ENCODE measurements at regions not wholly inside any gene's neighbourhood (a gene's known extent, or its start where the extent isn't known, plus 50 kb on each side); places are given as distances from the start of the nearest gene placed in this dataset.

DNA sequence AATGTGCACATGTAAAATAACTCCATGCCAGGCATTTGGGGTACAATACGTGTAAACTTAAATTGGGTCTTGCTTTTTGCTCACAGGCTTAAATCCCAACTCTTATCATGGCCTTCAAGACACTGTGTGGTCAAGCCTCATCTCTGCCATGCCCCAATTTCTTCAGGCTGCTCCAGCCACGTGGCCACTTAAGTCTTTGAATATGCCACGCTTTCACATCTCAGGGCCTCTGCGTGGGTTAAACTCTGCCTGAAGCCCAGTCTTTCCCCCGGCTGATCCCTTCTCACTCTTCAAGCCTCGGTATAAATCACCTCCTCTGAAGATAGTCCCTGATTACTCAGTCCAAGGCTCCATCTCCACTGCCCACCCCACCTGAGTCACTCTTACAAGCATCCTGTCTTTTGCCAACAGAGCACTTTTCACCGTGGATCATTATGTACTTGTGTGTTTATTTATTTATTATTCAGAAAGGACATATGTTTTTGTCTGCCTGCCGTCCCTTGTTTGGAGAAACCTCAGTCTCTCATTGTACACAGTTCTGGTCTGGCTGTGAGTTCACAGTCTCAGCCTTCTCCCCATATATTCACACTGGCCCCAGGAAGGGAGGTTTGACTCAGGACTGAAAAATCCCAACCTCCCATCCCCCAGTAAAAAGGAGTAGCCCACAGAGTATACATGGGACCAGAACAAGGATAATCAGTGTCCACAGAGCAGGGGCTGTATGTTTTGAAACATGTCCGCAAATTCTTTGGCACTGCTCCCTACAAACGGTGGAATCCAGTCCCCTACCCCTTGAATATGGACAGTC lies 344.7 kb downstream of the MN1 start:
- Histone ChIP-seq H3K79me2 (ENCODE audit: insufficient read depth, low read length) (no peaks in the 10 kb centered on the region), H2BK20ac (ENCODE audit: low read depth, low read length, poor library complexity, severe bottlenecking) (no peak overlapping the region), H3K79me1 (ENCODE audit: insufficient read depth, low read depth, low read length, poor library complexity, severe bottlenecking) (no peaks in the 10 kb centered on the region), H3K9ac (ENCODE audit: extremely low read depth, insufficient read length, low read length) (no peak overlapping the region), H3K23me2 (ENCODE audit: insufficient read length, low read depth, low read length, poor library complexity, severe bottlenecking) (no peaks in the 10 kb centered on the region), H2AK5ac (ENCODE audit: insufficient read length, low read length) (no peak overlapping the region), H3K4ac (ENCODE audit: low read depth, low read length) (no peak overlapping the region), H3T11ph (ENCODE audit: low read length) (no peak overlapping the region), H2AFZ (ENCODE audit: low read length) (no peak overlapping the region), H3K4me1 (ENCODE audit: insufficient read depth, low read length) (peaks cover 5% of the 10 kb centered on the region; the same call in 1 of the 2 replicates), H3K56ac (ENCODE audit: insufficient read length, low read depth, low read length) (no peak overlapping the region), H4K20me1 (ENCODE audit: control insufficient read depth, insufficient read depth, insufficient read length) (no peaks in the 10 kb centered on the region), H4K5ac (ENCODE audit: insufficient read length, low read depth, low read length) (no peak overlapping the region), H3K14ac (ENCODE audit: insufficient read depth, low read length) (no peak overlapping the region), H3K27me3 (ENCODE audit: insufficient read depth, low read length) (no peaks in the 10 kb centered on the region), H4K8ac (replicated peaks; ENCODE audit: insufficient read length, low read depth, low read length) (no peak overlapping the region), H2BK15ac (ENCODE audit: low read depth, low read length) (no peak overlapping the region), H3K18ac (ENCODE audit: insufficient read length, low read depth, low read length) (no peak overlapping the region), H3K27ac (ENCODE audit: insufficient read length, low read depth, low read length) (no peak overlapping the region), H2BK120ac (ENCODE audit: low read depth, low read length, poor library complexity, severe bottlenecking) (no peak overlapping the region), H2BK12ac (ENCODE audit: insufficient read length, low read depth, low read length) (no peak overlapping the region), H4K91ac (ENCODE audit: insufficient read length, low read depth, low read length) (no peak overlapping the region), H2BK5ac (ENCODE audit: insufficient read length, low read length) (no peak overlapping the region), H3K4me2 (ENCODE audit: insufficient read depth, insufficient read length, low read length) (no peak overlapping the region), H3K9me3 (ENCODE audit: control insufficient read depth, low read depth, low read length) (no peaks in the 10 kb centered on the region), H3K23ac (ENCODE audit: insufficient read length, low read depth, low read length) (no peak overlapping the region)
- Mint-ChIP-seq H3K27me3 (ENCODE audit: low read depth) (peaks cover 22% of the 10 kb centered on the region), H3K4me3 (no peak overlapping the region), H3K27ac (no peak overlapping the region; a peak in 1 of 7 replicates), H3K4me1 (peaks cover 52 to 53% of the 10 kb centered on the region in 2 experiments), H3K9me3 (peaks cover 0 to 7% of the 10 kb centered on the region in 2 experiments; a peak in 2 of 5 replicates), H3K36me3 (ENCODE audit: insufficient read depth in 1 of 3, low read depth in 3 of 3) (no peaks in the 10 kb centered on the region)
- no CpG with 5 or more reads among the region's 10 CpGs for WGBS (ENCODE audit: extremely low coverage, insufficient read length, low lambda C conversion rate)
- TF ChIP-seq, protein P1, sequence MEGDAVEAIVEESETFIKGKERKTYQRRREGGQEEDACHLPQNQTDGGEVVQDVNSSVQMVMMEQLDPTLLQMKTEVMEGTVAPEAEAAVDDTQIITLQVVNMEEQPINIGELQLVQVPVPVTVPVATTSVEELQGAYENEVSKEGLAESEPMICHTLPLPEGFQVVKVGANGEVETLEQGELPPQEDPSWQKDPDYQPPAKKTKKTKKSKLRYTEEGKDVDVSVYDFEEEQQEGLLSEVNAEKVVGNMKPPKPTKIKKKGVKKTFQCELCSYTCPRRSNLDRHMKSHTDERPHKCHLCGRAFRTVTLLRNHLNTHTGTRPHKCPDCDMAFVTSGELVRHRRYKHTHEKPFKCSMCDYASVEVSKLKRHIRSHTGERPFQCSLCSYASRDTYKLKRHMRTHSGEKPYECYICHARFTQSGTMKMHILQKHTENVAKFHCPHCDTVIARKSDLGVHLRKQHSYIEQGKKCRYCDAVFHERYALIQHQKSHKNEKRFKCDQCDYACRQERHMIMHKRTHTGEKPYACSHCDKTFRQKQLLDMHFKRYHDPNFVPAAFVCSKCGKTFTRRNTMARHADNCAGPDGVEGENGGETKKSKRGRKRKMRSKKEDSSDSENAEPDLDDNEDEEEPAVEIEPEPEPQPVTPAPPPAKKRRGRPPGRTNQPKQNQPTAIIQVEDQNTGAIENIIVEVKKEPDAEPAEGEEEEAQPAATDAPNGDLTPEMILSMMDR (conservative IDR thresholded peaks at IDR 0.05), result no peak
- no peak for DNase-seq
